Stimulated activated CD8-positive, alpha-beta memory T cell treated with anti-CD3 and anti-CD28 coated beads, Interleukin-15, amount 100 ng/mL, for 4 hours (primary cell): ENCODE measurements at regions not wholly inside any gene's neighbourhood (a gene's known extent, or its start where the extent isn't known, plus 50 kb on each side); places are given as distances from the start of the nearest gene placed in this dataset.

Experiments
- DNase-seq, 2 donors: peaks; one replicate each; pipeline ENCODE4 v3.0.0-alpha.2; 2020; ENCODE audit warnings: low read depth in 2 of 2

DNA sequence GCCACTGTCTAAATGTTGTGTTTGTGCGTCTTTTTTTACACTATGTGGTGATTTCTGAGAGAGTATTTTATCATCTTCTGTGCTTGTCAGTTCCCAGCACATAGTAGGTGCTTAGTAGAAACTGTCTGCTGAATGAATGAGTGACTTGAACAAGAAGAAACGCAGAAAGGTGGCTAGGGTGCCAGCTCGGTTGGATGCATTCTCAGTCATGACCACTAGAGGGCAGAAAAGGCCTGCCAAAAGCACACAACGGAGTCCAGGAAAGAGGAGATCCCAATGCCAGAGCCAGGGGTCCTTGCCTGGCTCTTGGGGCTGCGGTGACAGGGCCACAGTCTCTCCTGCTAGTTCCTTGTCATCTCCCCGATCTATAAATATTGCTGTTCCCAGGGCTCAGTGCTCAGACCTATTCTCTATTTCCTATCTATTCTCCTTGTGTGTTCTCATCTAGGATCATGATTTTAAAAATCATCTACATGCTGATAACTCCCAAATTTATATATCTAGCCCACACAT is 57.3 kb upstream of the CCL1 start:
- DNase-seq = peak; percentile 17 to 21

DNA sequence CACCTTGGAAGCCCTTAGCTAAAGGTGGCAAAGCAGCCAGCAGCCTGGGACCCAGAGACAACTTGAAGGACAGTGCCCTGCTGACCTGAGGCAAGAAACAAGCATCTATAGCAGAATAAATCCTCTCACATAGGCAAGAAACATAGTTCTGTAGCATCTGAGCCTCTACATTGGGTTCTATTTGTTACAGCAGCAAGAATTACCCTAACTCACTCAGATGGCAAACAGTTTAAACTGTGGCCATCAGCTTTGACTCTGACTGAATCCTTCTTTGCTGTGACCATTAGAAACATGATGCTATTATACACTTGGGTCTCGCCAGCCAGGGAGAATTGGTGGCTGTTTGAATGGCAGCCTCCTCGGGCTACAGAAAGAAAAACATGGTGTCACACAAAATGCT is 53.1 kb upstream of the CCL1 start:
- no peak for DNase-seq

DNA sequence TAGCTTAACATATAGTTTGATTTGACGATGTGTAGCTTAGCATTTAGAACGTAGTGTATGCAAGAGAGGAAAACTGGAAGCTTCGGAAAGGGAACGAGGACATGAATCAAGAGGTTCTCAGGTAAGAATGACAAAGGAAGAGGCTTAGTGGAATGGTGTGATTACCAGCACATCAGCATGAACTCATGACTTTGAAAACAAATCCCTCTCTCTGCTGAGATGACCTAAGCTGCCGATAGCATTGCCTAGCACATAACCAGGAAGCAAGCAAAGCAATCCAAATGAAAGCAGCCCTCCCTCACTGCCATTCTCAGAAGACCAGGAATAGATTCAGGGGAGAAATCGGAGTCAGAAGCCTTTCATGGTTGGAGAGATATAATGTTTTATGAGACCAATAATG is 51.3 kb upstream of the CCL1 start:
- no peak for DNase-seq

- DNase-seq = no peak
Observed at GRCh38 chr17:34413443-34414119, 50.5 kb upstream of the CCL1 start.

- DNase-seq = no peak
Observed at GRCh38 chr17:34412965-34413441, 50.0 kb upstream of the CCL1 start.
